NB4 (cell line): ENCODE measurements at regions not wholly inside any gene's neighbourhood (a gene's known extent, or its start where the extent isn't known, plus 50 kb on each side); places are given as distances from the start of the nearest gene placed in this dataset.
"Not testable (repeated sequence)": the region's sequence is repeated elsewhere in the genome, so short reads cannot be mapped to it uniquely, and the experiment has no call there.

Experiments used
- DNase-seq: peaks from one replicate; pipeline ENCODE4 v3.0.0; 2010; ENCODE audit warnings: low read depth
- H3K4me3 ChIP-seq: one replicate; pipeline ENCODE4 v1.5.1; 2011; ENCODE audit warnings: mild to moderate bottlenecking, low read depth, low read length, moderate library complexity
- CTCF ChIP-seq: IDR thresholded peaks from one replicate; pipeline ENCODE4 v1.5.1; 2012; ENCODE audit warnings: low read depth, low read length
- MAX ChIP-seq: IDR thresholded peaks from 2 replicates; pipeline ENCODE4 v1.6.1; 2011; ENCODE audit warnings: low read depth, low read length
- MYC ChIP-seq: IDR thresholded peaks from 2 replicates; pipeline ENCODE4 v1.6.1; 2011; ENCODE audit warnings: low read depth, low read length
- POLR2A ChIP-seq: IDR thresholded peaks from 2 replicates; pipeline ENCODE4 v1.6.1; 2011; ENCODE audit warnings: mild to moderate bottlenecking; ENCODE audit not compliant: insufficient read length; ENCODE audit errors: extremely low read depth

- H3K4me3 ChIP-seq, result no peak overlapping the region
- no peak for TF ChIP-seq MAX
- no peak for TF ChIP-seq CTCF
- TF ChIP-seq MYC, result no peak
- no peak for DNase-seq
Measured at GRCh38 chr14:55777877-55778276, 197.9 kb downstream of the KTN1 start.

- DNase-seq, result no peak
- H3K4me3 ChIP-seq, result no peak overlapping the region
- TF ChIP-seq POLR2A, result no peak
- no peak for TF ChIP-seq MYC
- TF ChIP-seq CTCF, result no peak
- no peak for TF ChIP-seq MAX
Measured at GRCh38 chr14:55780156-55780946, 200.3 kb downstream of the KTN1 start.

GRCh38 chr14:55781046-55781445 is 201.0 kb downstream of the KTN1 start:
- H3K4me3 ChIP-seq, result no peak overlapping the region
- no peak for DNase-seq
- TF ChIP-seq POLR2A, result no peak
- no peak for TF ChIP-seq MYC
- no peak for TF ChIP-seq CTCF
- TF ChIP-seq MAX, result no peak

- DNase-seq, result no peak
- TF ChIP-seq MYC (no peak), POLR2A (no peak), MAX (no peak), CTCF (no peak)
- no peak overlapping the region for H3K4me3 ChIP-seq
Measured at GRCh38 chr14:55782166-55782565, 202.2 kb downstream of the KTN1 start.

GRCh38 chr14:55789406-55789805 is 209.4 kb downstream of the KTN1 start:
- TF ChIP-seq POLR2A (no peak), MYC (no peak)
- H3K4me3 ChIP-seq, result no peak overlapping the region
- DNase-seq, result no peak

GRCh38 chr14:55794655-55795595 is 214.9 kb downstream of the KTN1 start:
- TF ChIP-seq POLR2A (no peak), MAX (no peak), MYC (no peak), CTCF (no peak)
- DNase-seq, result no peak
- H3K4me3 ChIP-seq, result no peak overlapping the region

- not testable (repeated sequence) for DNase-seq, H3K4me3 ChIP-seq
Measured at GRCh38 chr14:55796513-55796912, 216.5 kb downstream of the KTN1 start.
